ENCODE measurements at regions not wholly inside any gene's neighbourhood (a gene's known extent, or its start where the extent isn't known, plus 50 kb on each side); places are given as distances from the start of the nearest gene placed in this dataset.

GRCh38 chr3:22907796-22908195 is 295.3 kb upstream of the UBE2E2 start:
- H3K27me3 ChIP-seq (ENCODE audit: control insufficient read depth, insufficient read depth, low read length) = no peaks in the 10 kb centered on the region
- H3K4me1 ChIP-seq = no peaks in the 10 kb centered on the region
- no peak overlapping the region for H2AFZ ChIP-seq
- TF ChIP-seq CTCF (IDR thresholded peaks at IDR 0.05) = no peak
- H3K79me2 ChIP-seq = no peaks in the 10 kb centered on the region
- no peak overlapping the region for H3K4me3 ChIP-seq (ENCODE audit: low read depth, low read length)
- H3K9me3 ChIP-seq (ENCODE audit: control insufficient read depth, low read length) = no peaks in the 10 kb centered on the region
- H3K4me2 ChIP-seq (ENCODE audit: low read length) = no peak overlapping the region
- no peaks in the 10 kb centered on the region for H3K36me3 ChIP-seq (ENCODE audit: control insufficient read depth, insufficient read depth, low read length)
- no peak overlapping the region for H3K9ac ChIP-seq
- no peak overlapping the region for H3K27ac ChIP-seq

GRCh38 chr3:22908989-22909507 is 294.1 kb upstream of the UBE2E2 start:
- Histone ChIP-seq H3K9me3 (ENCODE audit: control insufficient read depth, low read length) (no peaks in the 10 kb centered on the region), H2AFZ (no peak overlapping the region), H3K79me2 (no peaks in the 10 kb centered on the region), H3K27ac (no peak overlapping the region), H3K4me3 (ENCODE audit: low read depth, low read length) (no peak overlapping the region), H3K27me3 (ENCODE audit: control insufficient read depth, insufficient read depth, low read length) (no peaks in the 10 kb centered on the region), H3K9ac (no peak overlapping the region), H3K4me2 (ENCODE audit: low read length) (no peak overlapping the region), H3K4me1 (no peaks in the 10 kb centered on the region), H3K36me3 (ENCODE audit: control insufficient read depth, insufficient read depth, low read length) (no peaks in the 10 kb centered on the region)
- no peak for TF ChIP-seq CTCF (IDR thresholded peaks at IDR 0.05)

- Histone ChIP-seq H3K27me3 (ENCODE audit: control insufficient read depth, insufficient read depth, low read length) (no peaks in the 10 kb centered on the region), H3K9me3 (ENCODE audit: control insufficient read depth, low read length) (no peaks in the 10 kb centered on the region), H3K4me3 (ENCODE audit: low read depth, low read length) (no peak overlapping the region), H3K36me3 (ENCODE audit: control insufficient read depth, insufficient read depth, low read length) (no peaks in the 10 kb centered on the region), H3K4me1 (no peaks in the 10 kb centered on the region), H3K79me2 (no peaks in the 10 kb centered on the region), H3K9ac (no peak overlapping the region), H3K27ac (no peak overlapping the region), H2AFZ (no peak overlapping the region), H3K4me2 (ENCODE audit: low read length) (no peak overlapping the region)
- TF ChIP-seq CTCF (IDR thresholded peaks at IDR 0.05) = no peak
Observed at GRCh38 chr3:22916933-22917332, 286.2 kb upstream of the UBE2E2 start.

- H3K4me2 ChIP-seq (ENCODE audit: low read length) = no peak overlapping the region
- H3K9me3 ChIP-seq (ENCODE audit: control insufficient read depth, low read length) = no peaks in the 10 kb centered on the region
- no peak overlapping the region for H3K9ac ChIP-seq
- no peaks in the 10 kb centered on the region for H3K79me2 ChIP-seq
- no peak overlapping the region for H3K27ac ChIP-seq
- H3K27me3 ChIP-seq (ENCODE audit: control insufficient read depth, insufficient read depth, low read length) = no peaks in the 10 kb centered on the region
- H3K4me1 ChIP-seq = no peaks in the 10 kb centered on the region
- no peak overlapping the region for H2AFZ ChIP-seq
- no peak overlapping the region for H3K4me3 ChIP-seq (ENCODE audit: low read depth, low read length)
- TF ChIP-seq CTCF (IDR thresholded peaks at IDR 0.05) = no peak
- no peaks in the 10 kb centered on the region for H3K36me3 ChIP-seq (ENCODE audit: control insufficient read depth, insufficient read depth, low read length)
Observed at GRCh38 chr3:22920006-22920405, 283.1 kb upstream of the UBE2E2 start.

GRCh38 chr3:22922317-22922716 is 280.8 kb upstream of the UBE2E2 start:
- TF ChIP-seq CTCF (IDR thresholded peaks at IDR 0.05) = no peak
- H3K4me2 ChIP-seq (ENCODE audit: low read length) = no peak overlapping the region
- no peak overlapping the region for H3K27ac ChIP-seq
- H3K4me3 ChIP-seq (ENCODE audit: low read depth, low read length) = no peak overlapping the region
- no peak overlapping the region for H3K9ac ChIP-seq
- no peaks in the 10 kb centered on the region for H3K4me1 ChIP-seq
- no peaks in the 10 kb centered on the region for H3K36me3 ChIP-seq (ENCODE audit: control insufficient read depth, insufficient read depth, low read length)
- no peaks in the 10 kb centered on the region for H3K79me2 ChIP-seq
- no peak overlapping the region for H2AFZ ChIP-seq
- H3K27me3 ChIP-seq (ENCODE audit: control insufficient read depth, insufficient read depth, low read length) = no peaks in the 10 kb centered on the region
- no peaks in the 10 kb centered on the region for H3K9me3 ChIP-seq (ENCODE audit: control insufficient read depth, low read length)

Measured in parathyroid adenoma (tissue), 2 donors.